Glomerular endothelial cell (primary cell): ENCODE measurements at regions not wholly inside any gene's neighbourhood (a gene's known extent, or its start where the extent isn't known, plus 50 kb on each side); places are given as distances from the start of the nearest gene placed in this dataset.

Source experiments
- DNase-seq: peaks from one replicate; pipeline ENCODE4 v3.0.0-alpha.2; 2011; ENCODE audit warnings: low read depth, low spot score; ENCODE audit errors: extremely low read depth

DNA sequence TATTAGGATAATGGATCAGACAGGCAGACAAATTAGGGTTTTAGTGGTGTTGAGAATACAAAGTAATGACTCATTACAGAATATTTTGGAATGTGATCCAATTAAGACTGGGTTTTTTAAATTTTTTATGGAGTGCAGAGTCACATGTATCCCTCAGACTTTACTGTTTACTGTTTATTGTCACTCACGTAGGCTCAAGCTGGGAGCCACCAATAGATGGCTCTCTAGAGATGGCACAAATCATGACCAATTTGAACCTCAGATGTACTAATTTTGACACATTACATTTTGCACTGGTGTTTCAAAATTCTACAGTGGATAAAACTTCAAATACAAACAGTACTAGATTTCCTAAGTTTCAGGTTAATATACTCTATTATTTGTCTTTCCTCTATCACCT, 53.6 kb upstream of the ANO3 start:
- no peak for DNase-seq
